ENCODE measurements at regions not wholly inside any gene's neighbourhood (a gene's known extent, or its start where the extent isn't known, plus 50 kb on each side); places are given as distances from the start of the nearest gene placed in this dataset.

- no peak overlapping the region for H3K27ac Mint-ChIP-seq
- DNase-seq: no peak
- no peaks in the 10 kb centered on the region for H3K4me1 Mint-ChIP-seq (ENCODE audit: low read depth)
- TF ChIP-seq CTCF (IDR thresholded peaks at IDR 0.05): no peak
- intact Hi-C loops (cut with micrococcal nuclease): no loop called here
- POLR2A ChIA-PET: no interaction called here
- peaks cover 7% of the 10 kb centered on the region for H3K9me3 Mint-ChIP-seq
- ATAC-seq: no peak
- H3K27me3 Mint-ChIP-seq: peaks cover 7% of the 10 kb centered on the region
- CTCF ChIA-PET: no interaction called here
- no peaks in the 10 kb centered on the region for H3K36me3 Mint-ChIP-seq (ENCODE audit: low read depth)
- no peak overlapping the region for H3K4me3 Mint-ChIP-seq
Measured at GRCh38 chr19:31432201-31432810, 83.1 kb upstream of the TSHZ3 start.

- Mint-ChIP-seq H3K36me3 (ENCODE audit: low read depth) (no peaks in the 10 kb centered on the region), H3K4me3 (no peak overlapping the region), H3K9me3 (peaks cover 7% of the 10 kb centered on the region), H3K27me3 (peaks cover 13% of the 10 kb centered on the region), H3K27ac (no peak overlapping the region), H3K4me1 (ENCODE audit: low read depth) (no peaks in the 10 kb centered on the region)
- TF ChIP-seq CTCF (IDR thresholded peaks at IDR 0.05): no peak
- POLR2A ChIA-PET: no interaction called here
- CTCF ChIA-PET: no interaction called here
- DNase-seq (no peak), ATAC-seq (no peak)
- intact Hi-C loops (cut with micrococcal nuclease): no loop called here
Measured at GRCh38 chr19:31436121-31436776, 87.0 kb upstream of the TSHZ3 start.

- intact Hi-C loops (cut with micrococcal nuclease): no loop called here
- POLR2A ChIA-PET: interaction anchor here (1.8 kb wide), 1 partner anchor 10 kb away, joined by 4 read pairs; no protein-coding TSS in a partner anchor
- H3K9me3 Mint-ChIP-seq: peaks cover 7% of the 10 kb centered on the region
Measured at GRCh38 chr19:31438401-31439269, 89.4 kb upstream of the TSHZ3 start.

GRCh38 chr19:31439270-31439573 lies 90.0 kb upstream of the TSHZ3 start:
- POLR2A ChIA-PET: no interaction called here
- no peaks in the 10 kb centered on the region for H3K36me3 Mint-ChIP-seq (ENCODE audit: low read depth)
- DNase-seq (no peak), ATAC-seq (no peak)
- intact Hi-C loops (cut with micrococcal nuclease): no loop called here
- no peaks in the 10 kb centered on the region for H3K4me1 Mint-ChIP-seq (ENCODE audit: low read depth)
- H3K9me3 Mint-ChIP-seq: peaks cover 7% of the 10 kb centered on the region
- peaks cover 7% of the 10 kb centered on the region for H3K27me3 Mint-ChIP-seq
- H3K27ac Mint-ChIP-seq: no peak overlapping the region
- CTCF ChIA-PET: no interaction called here
- no peak for TF ChIP-seq CTCF (IDR thresholded peaks at IDR 0.05)
- H3K4me3 Mint-ChIP-seq: no peak overlapping the region

More at GRCh38 chr19:31438401-31439269, 89.4 kb upstream of the TSHZ3 start:
- no peak for TF ChIP-seq CTCF (IDR thresholded peaks at IDR 0.05)
- peaks cover 7% of the 10 kb centered on the region for H3K27me3 Mint-ChIP-seq
- no peak overlapping the region for H3K4me3 Mint-ChIP-seq
- H3K27ac Mint-ChIP-seq: no peak overlapping the region
- H3K36me3 Mint-ChIP-seq (ENCODE audit: low read depth): no peaks in the 10 kb centered on the region
- DNase-seq (no peak), ATAC-seq (no peak)
- no peaks in the 10 kb centered on the region for H3K4me1 Mint-ChIP-seq (ENCODE audit: low read depth)
- CTCF ChIA-PET: no interaction called here

- no peak for TF ChIP-seq CTCF (IDR thresholded peaks at IDR 0.05)
- DNase-seq (no peak), ATAC-seq (no peak)
- POLR2A ChIA-PET: no interaction called here
- peaks cover 4% of the 10 kb centered on the region for H3K27me3 Mint-ChIP-seq
- H3K9me3 Mint-ChIP-seq: peaks cover 4% of the 10 kb centered on the region
- H3K4me3 Mint-ChIP-seq: no peak overlapping the region
- intact Hi-C loops (cut with micrococcal nuclease): no loop called here
- no peaks in the 10 kb centered on the region for H3K36me3 Mint-ChIP-seq (ENCODE audit: low read depth)
- H3K27ac Mint-ChIP-seq: no peak overlapping the region
- CTCF ChIA-PET: no interaction called here
- H3K4me1 Mint-ChIP-seq (ENCODE audit: low read depth): no peaks in the 10 kb centered on the region
Measured at GRCh38 chr19:31444931-31445330, 95.7 kb upstream of the TSHZ3 start.
